Cardiac muscle cell (in vitro differentiated cells and primary cell): ENCODE measurements at regions not wholly inside any gene's neighbourhood (a gene's known extent, or its start where the extent isn't known, plus 50 kb on each side); places are given as distances from the start of the nearest gene placed in this dataset.
"Not testable (repeated sequence)": the region's sequence is repeated elsewhere in the genome, so short reads cannot be mapped to it uniquely, and the experiment has no call there.

Experiments used
- DNase-seq, 2 donors: peaks; one replicate each; pipeline versions ENCODE4 v3.0.0 to v3.0.0-alpha.2; 2010 to 2017; ENCODE audit warnings: low read depth in 1 of 2, low spot score in 1 of 2
- H3K27ac ChIP-seq: fragments of 200-600 bp; sonication (generic); 2 replicates; pipeline ENCODE4 v1.5.1; 2016
- H3K27me3 ChIP-seq: fragments of 200-600 bp; sonication (generic); 2 replicates; pipeline ENCODE4 v1.6.0; 2016; ENCODE audit warnings: control low read depth
- H3K36me3 ChIP-seq: fragments of 200-600 bp; sonication (generic); 2 replicates; pipeline ENCODE4 v1.5.1; 2016; ENCODE audit warnings: control low read depth
- H3K4me1 ChIP-seq: fragments of 200-600 bp; sonication (generic); 2 replicates; pipeline ENCODE4 v1.8.1; 2017; ENCODE audit warnings: low read depth, mild to moderate bottlenecking, mixed run types
- H3K4me3 ChIP-seq: fragments of 200-600 bp; sonication (generic); 2 replicates; pipeline ENCODE4 v1.5.1; 2016; ENCODE audit warnings: mild to moderate bottlenecking
- H3K9me3 ChIP-seq: fragments of 200-600 bp; sonication (generic); 2 replicates; pipeline ENCODE4 v1.5.1; 2017; ENCODE audit warnings: low read depth, mild to moderate bottlenecking, control low read depth
- TF ChIP-seq, protein P1 (sequence below): IDR thresholded peaks from 2 replicates; pipeline ENCODE4 v1.5.1; 2012; ENCODE audit warnings: low read depth, mild to moderate bottlenecking, low read length

DNA sequence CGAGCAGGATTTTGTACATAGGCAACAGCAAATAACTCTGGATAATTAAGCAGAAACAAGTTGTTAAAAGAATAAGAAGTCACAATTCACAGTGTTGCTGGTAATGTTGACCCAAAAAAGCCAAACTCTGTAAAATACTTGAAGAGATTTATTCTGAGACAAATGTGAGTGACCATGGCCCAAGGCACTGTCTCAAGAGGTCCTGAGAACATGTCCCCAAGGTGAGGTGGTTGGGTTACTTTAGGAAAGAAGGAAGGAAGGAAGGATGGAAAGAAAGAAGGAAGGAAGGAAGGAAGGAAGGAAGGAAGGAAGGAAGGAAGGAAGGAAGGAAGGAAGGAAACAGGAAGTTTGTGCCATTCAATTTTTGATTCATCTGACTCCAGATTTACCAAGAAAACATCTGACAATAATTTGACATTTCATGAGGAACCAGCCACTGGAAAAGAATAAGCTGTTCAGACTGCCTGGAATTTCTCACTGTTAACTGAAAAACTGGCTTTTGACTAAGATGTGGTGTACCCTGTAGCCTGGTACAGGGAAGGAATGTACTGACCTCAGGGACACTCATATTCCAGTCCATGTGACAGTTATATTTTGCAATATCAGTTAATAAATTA, 295.9 kb upstream of the TNC start:
- Histone ChIP-seq H3K27ac (no peak overlapping the region), H3K4me3 (no peak overlapping the region)

GRCh38 chr9:115414561-115414960, 296.6 kb upstream of the TNC start:
- TF ChIP-seq, protein P1, sequence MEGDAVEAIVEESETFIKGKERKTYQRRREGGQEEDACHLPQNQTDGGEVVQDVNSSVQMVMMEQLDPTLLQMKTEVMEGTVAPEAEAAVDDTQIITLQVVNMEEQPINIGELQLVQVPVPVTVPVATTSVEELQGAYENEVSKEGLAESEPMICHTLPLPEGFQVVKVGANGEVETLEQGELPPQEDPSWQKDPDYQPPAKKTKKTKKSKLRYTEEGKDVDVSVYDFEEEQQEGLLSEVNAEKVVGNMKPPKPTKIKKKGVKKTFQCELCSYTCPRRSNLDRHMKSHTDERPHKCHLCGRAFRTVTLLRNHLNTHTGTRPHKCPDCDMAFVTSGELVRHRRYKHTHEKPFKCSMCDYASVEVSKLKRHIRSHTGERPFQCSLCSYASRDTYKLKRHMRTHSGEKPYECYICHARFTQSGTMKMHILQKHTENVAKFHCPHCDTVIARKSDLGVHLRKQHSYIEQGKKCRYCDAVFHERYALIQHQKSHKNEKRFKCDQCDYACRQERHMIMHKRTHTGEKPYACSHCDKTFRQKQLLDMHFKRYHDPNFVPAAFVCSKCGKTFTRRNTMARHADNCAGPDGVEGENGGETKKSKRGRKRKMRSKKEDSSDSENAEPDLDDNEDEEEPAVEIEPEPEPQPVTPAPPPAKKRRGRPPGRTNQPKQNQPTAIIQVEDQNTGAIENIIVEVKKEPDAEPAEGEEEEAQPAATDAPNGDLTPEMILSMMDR: no peak
- no peak for DNase-seq
- no peak overlapping the region for H3K4me3 ChIP-seq
- no peaks in the 10 kb centered on the region for H3K36me3 ChIP-seq
- H3K4me1 ChIP-seq: no peaks in the 10 kb centered on the region
- no peaks in the 10 kb centered on the region for H3K9me3 ChIP-seq
- no peaks in the 10 kb centered on the region for H3K27me3 ChIP-seq
- H3K27ac ChIP-seq: no peak overlapping the region

More for the DNA sequence above, 295.9 kb upstream of the TNC start:
- no peak for DNase-seq
- H3K36me3 ChIP-seq: no peaks in the 10 kb centered on the region
- no peaks in the 10 kb centered on the region for H3K27me3 ChIP-seq
- TF ChIP-seq, protein P1: no peak
- H3K4me1 ChIP-seq: no peaks in the 10 kb centered on the region
- H3K9me3 ChIP-seq: no peaks in the 10 kb centered on the region

GRCh38 chr9:115415450-115415849, 297.5 kb upstream of the TNC start:
- Histone ChIP-seq H3K4me1 (no peaks in the 10 kb centered on the region), H3K27ac (no peak overlapping the region), H3K9me3 (no peaks in the 10 kb centered on the region), H3K4me3 (no peak overlapping the region), H3K36me3 (no peaks in the 10 kb centered on the region), H3K27me3 (no peaks in the 10 kb centered on the region)
- TF ChIP-seq, protein P1: no peak
- DNase-seq: no peak

GRCh38 chr9:115416299-115416698, 298.3 kb upstream of the TNC start:
- H3K27ac ChIP-seq: no peak overlapping the region
- no peak for DNase-seq
- H3K36me3 ChIP-seq: no peaks in the 10 kb centered on the region
- H3K9me3 ChIP-seq: no peaks in the 10 kb centered on the region
- no peak overlapping the region for H3K4me3 ChIP-seq
- H3K27me3 ChIP-seq: no peaks in the 10 kb centered on the region
- TF ChIP-seq, protein P1: no peak
- no peaks in the 10 kb centered on the region for H3K4me1 ChIP-seq

GRCh38 chr9:115418181-115418580, 300.2 kb upstream of the TNC start:
- not testable (repeated sequence) for DNase-seq

DNA sequence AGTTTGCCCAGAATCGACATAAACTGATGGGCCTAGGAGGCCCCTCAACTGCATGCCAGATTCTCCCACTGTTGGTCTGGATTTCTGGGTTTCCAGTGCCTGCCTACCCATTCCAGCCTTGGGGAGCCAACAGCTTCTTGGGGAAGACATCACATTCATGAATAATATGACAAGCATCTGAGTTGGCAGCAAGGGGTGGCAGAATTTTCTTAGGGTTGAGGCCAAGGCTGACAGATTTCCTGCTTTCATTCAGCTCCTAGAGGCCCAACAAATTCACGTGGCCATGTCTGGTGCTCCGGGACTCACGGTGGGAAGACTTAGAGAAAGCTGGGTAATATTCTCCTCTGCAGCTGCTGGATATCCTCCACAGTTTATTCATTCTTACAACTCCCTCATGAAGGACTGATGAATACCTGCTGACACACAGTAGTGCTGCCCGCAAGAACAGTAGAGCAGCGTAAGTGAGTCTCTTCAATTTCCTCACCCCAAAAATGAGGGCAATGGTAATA, 305.0 kb upstream of the TNC start:
- DNase-seq: no peak
- H3K4me1 ChIP-seq: no peaks in the 10 kb centered on the region
- H3K9me3 ChIP-seq: no peaks in the 10 kb centered on the region
- no peak overlapping the region for H3K27ac ChIP-seq
- no peaks in the 10 kb centered on the region for H3K27me3 ChIP-seq
- TF ChIP-seq, protein P1: no peak
- no peaks in the 10 kb centered on the region for H3K36me3 ChIP-seq
- H3K4me3 ChIP-seq: no peak overlapping the region

More at GRCh38 chr9:115418181-115418580, 300.2 kb upstream of the TNC start:
- H3K27me3 ChIP-seq, H3K4me3 ChIP-seq, H3K36me3 ChIP-seq, H3K27ac ChIP-seq, H3K9me3 ChIP-seq, H3K4me1 ChIP-seq: not testable (repeated sequence)
